Stimulated activated CD8-positive, alpha-beta memory T cell treated with anti-CD3 and anti-CD28 coated beads, Interleukin-2, amount 100 ng/mL, for 48 hours (primary cell): ENCODE measurements at regions not wholly inside any gene's neighbourhood (a gene's known extent, or its start where the extent isn't known, plus 50 kb on each side); places are given as distances from the start of the nearest gene placed in this dataset.

Experiments used
- DNase-seq, 2 donors: peaks; one replicate each; pipeline ENCODE4 v3.0.0-alpha.2; 2020; ENCODE audit warnings: low read depth in 2 of 2

- no peak for DNase-seq
Observed at GRCh38 chr1:62917314-62917713, 133.4 kb downstream of the ATG4C start.

GRCh38 chr1:62917805-62918204 lies 133.9 kb downstream of the ATG4C start:
- DNase-seq = no peak

- no peak for DNase-seq
Observed at GRCh38 chr1:62918700-62919099, 134.8 kb downstream of the ATG4C start.

- no peak for DNase-seq
Observed at GRCh38 chr1:62922006-62922405, 138.1 kb downstream of the ATG4C start.

GRCh38 chr1:62924983-62925790 lies 141.3 kb downstream of the ATG4C start:
- DNase-seq = no peak

- DNase-seq = no peak
Observed at GRCh38 chr1:62926681-62927252, 142.8 kb downstream of the ATG4C start.

GRCh38 chr1:62928885-62929284 lies 145.0 kb downstream of the ATG4C start:
- DNase-seq = no peak

- DNase-seq = no peak
Observed at GRCh38 chr1:62937634-62938296, 153.8 kb downstream of the ATG4C start.

GRCh38 chr1:62941780-62942179 lies 157.8 kb downstream of the ATG4C start:
- no peak for DNase-seq

- DNase-seq = no peak
Observed at GRCh38 chr1:62946511-62946910, 162.6 kb downstream of the ATG4C start.

- DNase-seq = no peak
Observed at GRCh38 chr1:62951428-62951827, 167.5 kb downstream of the ATG4C start.

GRCh38 chr1:62952596-62952995 lies 168.7 kb downstream of the ATG4C start:
- DNase-seq = no peak

- DNase-seq = no peak
Observed at GRCh38 chr1:62953633-62954032, 169.7 kb downstream of the ATG4C start.

- DNase-seq = no peak
Observed at GRCh38 chr1:62954758-62955157, 170.8 kb downstream of the ATG4C start.

- no peak for DNase-seq
Observed at GRCh38 chr1:62955666-62956065, 171.7 kb downstream of the ATG4C start.

- DNase-seq = no peak
Observed at GRCh38 chr1:62962014-62962812, 178.3 kb downstream of the ATG4C start.

- peak in 1 of 2 donors; percentile 4 for DNase-seq
Observed at GRCh38 chr1:62962901-62963776, 179.2 kb downstream of the ATG4C start.

- DNase-seq = no peak
Observed at GRCh38 chr1:62964141-62964540, 180.2 kb downstream of the ATG4C start.

- DNase-seq = no peak
Observed at GRCh38 chr1:62967031-62967430, 183.1 kb downstream of the ATG4C start.

GRCh38 chr1:62977366-62977765 lies 193.4 kb downstream of the ATG4C start:
- no peak for DNase-seq

GRCh38 chr1:62978741-62979140 lies 194.8 kb downstream of the ATG4C start:
- DNase-seq = no peak
